Endothelial cell of umbilical vein (primary cell): ENCODE measurements at regions not wholly inside any gene's neighbourhood (a gene's known extent, or its start where the extent isn't known, plus 50 kb on each side); places are given as distances from the start of the nearest gene placed in this dataset.

ENCODE experiments used
- BruUV-seq: library from RNA; stranded (reverse); fragments of 400-500 nt; replicated peaks from 2 replicates; lab custom pipeline; 2021; lab: Mats Ljungman, UMichigan
- CTCF ChIA-PET: fragments of 300-600, 350-600 bp; sonication (Branson Sonifier 250); formaldehyde crosslinking; loops from one replicate; lab custom pipeline; 2021; ENCODE audit warnings: antibody characterized with exemption, inconsistent platforms; lab: Charles Lee
- POLR2A ChIA-PET: fragments of 300-600, 350-600 bp; sonication (Branson Sonifier 250); formaldehyde crosslinking; loops from one replicate; lab custom pipeline; 2021; ENCODE audit warnings: antibody characterized with exemption, inconsistent platforms; lab: Charles Lee
- DNase-seq: peaks from one replicate; pipeline ENCODE4 v3.0.0-alpha.2; 2011; ENCODE audit warnings: low read depth, low spot score
- FAIRE-seq: peaks from 2 replicates; lab custom pipeline; 2011; peaks lifted over from hg19 to GRCh38; lab: Jason Lieb, UNC
- H2AFZ ChIP-seq: 2 replicates; pipeline ENCODE4 v1.6.0; 2012; ENCODE audit warnings: low read depth, low read length, control low read depth, inconsistent platforms
- H3K27ac ChIP-seq: 2 replicates; pipeline ENCODE4 v1.5.1; 2011; ENCODE audit warnings: low read depth, mild to moderate bottlenecking, control low read depth, low read length, moderate library complexity; ENCODE audit not compliant: insufficient read depth
- H3K27me3 ChIP-seq, 2 experiments: 2 replicates each; pipeline versions ENCODE4 v1.6.0 to v1.6.1; 2011; ENCODE audit warnings: low read length in 2 of 2, mixed read lengths in 1 of 2; ENCODE audit not compliant: control insufficient read depth in 2 of 2, insufficient read depth in 2 of 2
- H3K36me3 ChIP-seq, 2 experiments: 2 replicates in 1 of 2; 3 replicates in 1 of 2; pipeline ENCODE4 v1.5.1; 2011; ENCODE audit warnings: low read length in 2 of 2, mild to moderate bottlenecking in 1 of 2, moderate library complexity in 1 of 2; ENCODE audit not compliant: control insufficient read depth in 2 of 2, insufficient read depth in 2 of 2; ENCODE audit errors: extremely low read depth in 1 of 2
- H3K4me1 ChIP-seq: 3 replicates; pipeline ENCODE4 v1.5.1; 2011; ENCODE audit warnings: mild to moderate bottlenecking, low read length; ENCODE audit not compliant: control insufficient read depth, insufficient read depth; ENCODE audit errors: extremely low read depth
- H3K4me2 ChIP-seq: 2 replicates; pipeline ENCODE4 v1.6.1; 2011; ENCODE audit warnings: low read length, control low read depth, mixed read lengths; ENCODE audit not compliant: insufficient read depth
- H3K4me3 ChIP-seq, 3 experiments: fragments of 200-600 bp in 1 of 3; sonication (generic), shearing (Covaris generic) in 1 of 3; replicated peaks in 1 of 3; 2 replicates each; pipeline ENCODE4 v1.5.1; 2011 to 2016; ENCODE audit warnings: control low read depth in 3 of 3, low read length in 3 of 3, mild to moderate bottlenecking in 2 of 3, inconsistent platforms in 1 of 3, low read depth in 1 of 3, moderate library complexity in 1 of 3; ENCODE audit not compliant: insufficient read depth in 1 of 3
- H3K79me2 ChIP-seq: 2 replicates; pipeline ENCODE4 v1.6.0; 2012; ENCODE audit warnings: low read length, inconsistent platforms; ENCODE audit not compliant: control insufficient read depth, insufficient read depth
- H3K9ac ChIP-seq: replicated peaks from 2 replicates; pipeline ENCODE3; 2011; ENCODE audit warnings: low read length, control low read depth; ENCODE audit not compliant: insufficient read depth; ENCODE audit errors: extremely low read depth
- H3K9me1 ChIP-seq: replicated peaks from 3 replicates; pipeline ENCODE4 v1.6.0; 2011; ENCODE audit warnings: mild to moderate bottlenecking, low read length; ENCODE audit not compliant: control insufficient read depth, insufficient read depth; ENCODE audit errors: extremely low read depth
- H3K9me3 ChIP-seq: replicated peaks from 2 replicates; pipeline ENCODE4 v1.5.1; 2012; ENCODE audit warnings: low read length, inconsistent platforms; ENCODE audit not compliant: control insufficient read depth, insufficient read depth
- H4K20me1 ChIP-seq: replicated peaks from 2 replicates; pipeline ENCODE3; 2011; ENCODE audit warnings: mild to moderate bottlenecking, low read length; ENCODE audit not compliant: control insufficient read depth, insufficient read depth; ENCODE audit errors: extremely low read depth
- EZH2 ChIP-seq: IDR thresholded peaks from 2 replicates; pipeline ENCODE4 v1.6.1; 2012; ENCODE audit warnings: borderline replicate concordance, low read depth, mild to moderate bottlenecking, moderate library complexity, low read length, inconsistent platforms; ENCODE audit not compliant: severe bottlenecking
- FOS ChIP-seq: IDR thresholded peaks from 2 replicates; pipeline ENCODE4 v1.6.1; 2011; ENCODE audit warnings: mild to moderate bottlenecking, low read length, moderate library complexity, borderline replicate concordance; ENCODE audit not compliant: insufficient read depth
- GATA2 ChIP-seq: IDR thresholded peaks from 2 replicates; pipeline ENCODE4 v1.7.0; 2011; ENCODE audit warnings: low read depth, mild to moderate bottlenecking, moderate library complexity, mixed read lengths, low read length; ENCODE audit not compliant: insufficient read length, insufficient read depth
- JUN ChIP-seq: IDR thresholded peaks from 2 replicates; pipeline ENCODE4 v1.6.1; 2011; ENCODE audit warnings: borderline replicate concordance, low read depth; ENCODE audit not compliant: insufficient read length, insufficient read depth
- MYC ChIP-seq: IDR thresholded peaks from one replicate; pipeline ENCODE4 v1.6.1; 2011; ENCODE audit warnings: mild to moderate bottlenecking, low read depth, low read length
- POLR2A ChIP-seq: IDR thresholded peaks from 2 replicates; pipeline ENCODE4 v1.6.1; 2012; ENCODE audit warnings: low read depth, mild to moderate bottlenecking, control low read depth, low read length
- POLR2AphosphoS5 ChIP-seq: IDR thresholded peaks from 2 replicates; pipeline ENCODE4 v1.6.1; 2012; ENCODE audit warnings: low read depth, mild to moderate bottlenecking, control low read depth, low read length, moderate library complexity; ENCODE audit not compliant: insufficient read depth
- dilution Hi-C: fragments of 300-500 bp; cut with MboI; formaldehyde crosslinking; loops from one replicate; pipeline ENCODE4 v1.15.0; 2019; ENCODE audit warnings: low sequenced_read_pairs; ENCODE audit not compliant: extremely low pct_ligation_motif_present
- intact Hi-C: fragments of 100-400 bp; cut with micrococcal nuclease; formaldehyde crosslinking; loops from one replicate; pipeline ENCODE4 v1.10.0; 2022
- TF ChIP-seq, protein P1 (sequence below): IDR thresholded peaks from 2 replicates; pipeline ENCODE4 v1.6.1; 2011; ENCODE audit not compliant: insufficient read depth, insufficient read length
- TF ChIP-seq, protein P2 (sequence below), 2 donors: IDR thresholded peaks; 1 replicate in 1 of 2; 2 replicates in 1 of 2; pipeline ENCODE4 v1.5.1; 2011; ENCODE audit warnings: low read length in 2 of 2, mild to moderate bottlenecking in 2 of 2, moderate library complexity in 2 of 2, control low read depth in 1 of 2, inconsistent platforms in 1 of 2, low read depth in 1 of 2; ENCODE audit not compliant: insufficient read depth in 1 of 2; ENCODE audit errors: extremely low read depth in 1 of 2

- POLR2A ChIA-PET: no interaction called here
- intact Hi-C loops (no loop called here), dilution Hi-C loops (no loop called here)
- Histone ChIP-seq H3K79me2 (no peaks in the 10 kb centered on the region), H3K27ac (no peak overlapping the region), H2AFZ (no peak overlapping the region), H3K4me3 (no peak overlapping the region), H3K27me3 (no peaks in the 10 kb centered on the region), H3K9me1 (no peaks in the 10 kb centered on the region), H3K9ac (no peak overlapping the region), H3K9me3 (no peaks in the 10 kb centered on the region), H3K4me1 (no peaks in the 10 kb centered on the region), H3K36me3 (no peaks in the 10 kb centered on the region), H4K20me1 (no peaks in the 10 kb centered on the region), H3K4me2 (no peak overlapping the region)
- no peak for DNase-seq
- no peak for FAIRE-seq
- no peak for TF ChIP-seq POLR2AphosphoS5
- no TSS peak for BruUV-seq
- CTCF ChIA-PET: interaction anchor here (1.7 kb wide), 1 partner anchor 25 kb away, joined by 4 read pairs; no protein-coding TSS in a partner anchor
These were observed 98.3 kb upstream of the FGGY start for GRCh38 chr1:59198564-59198963.

DNA sequence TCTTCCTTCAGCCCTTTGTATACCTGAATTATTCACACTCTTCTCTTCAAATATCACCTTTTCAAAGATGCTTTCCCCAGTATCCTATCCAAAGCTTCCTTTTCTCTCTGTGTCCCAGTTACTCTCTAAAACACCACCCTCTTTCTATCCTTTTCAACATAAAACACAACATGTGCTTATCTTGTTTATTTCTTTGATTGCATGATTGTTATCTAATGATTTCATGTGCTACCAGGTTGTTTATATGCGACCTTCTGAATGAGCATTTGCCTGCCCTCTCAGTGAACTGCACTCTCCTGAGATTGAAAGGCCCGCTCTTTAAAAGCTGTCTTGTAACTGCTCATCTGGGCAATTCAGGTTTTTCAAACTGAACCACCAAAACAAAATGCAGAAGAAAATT, 97.7 kb upstream of the FGGY start:
- Histone ChIP-seq H4K20me1 (no peaks in the 10 kb centered on the region), H3K9ac (no peak overlapping the region), H3K27me3 (no peaks in the 10 kb centered on the region), H3K27ac (no peak overlapping the region), H3K79me2 (no peaks in the 10 kb centered on the region), H3K4me2 (no peak overlapping the region), H3K36me3 (no peaks in the 10 kb centered on the region), H3K9me1 (no peaks in the 10 kb centered on the region), H3K9me3 (no peaks in the 10 kb centered on the region), H2AFZ (no peak overlapping the region), H3K4me1 (peaks cover 2% of the 10 kb centered on the region), H3K4me3 (no peak overlapping the region)
- no peak for DNase-seq
- dilution Hi-C loops (no loop called here), intact Hi-C loops (no loop called here)
- ChIA-PET POLR2A (no interaction called here), CTCF (interaction anchor here (1.7 kb wide), 1 partner anchor 24 kb away, joined by 4 read pairs; no protein-coding TSS in a partner anchor)
- no peak for TF ChIP-seq POLR2AphosphoS5
- TF ChIP-seq, protein P1, sequence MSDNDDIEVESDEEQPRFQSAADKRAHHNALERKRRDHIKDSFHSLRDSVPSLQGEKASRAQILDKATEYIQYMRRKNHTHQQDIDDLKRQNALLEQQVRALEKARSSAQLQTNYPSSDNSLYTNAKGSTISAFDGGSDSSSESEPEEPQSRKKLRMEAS: no peak
- TF ChIP-seq, protein P2, sequence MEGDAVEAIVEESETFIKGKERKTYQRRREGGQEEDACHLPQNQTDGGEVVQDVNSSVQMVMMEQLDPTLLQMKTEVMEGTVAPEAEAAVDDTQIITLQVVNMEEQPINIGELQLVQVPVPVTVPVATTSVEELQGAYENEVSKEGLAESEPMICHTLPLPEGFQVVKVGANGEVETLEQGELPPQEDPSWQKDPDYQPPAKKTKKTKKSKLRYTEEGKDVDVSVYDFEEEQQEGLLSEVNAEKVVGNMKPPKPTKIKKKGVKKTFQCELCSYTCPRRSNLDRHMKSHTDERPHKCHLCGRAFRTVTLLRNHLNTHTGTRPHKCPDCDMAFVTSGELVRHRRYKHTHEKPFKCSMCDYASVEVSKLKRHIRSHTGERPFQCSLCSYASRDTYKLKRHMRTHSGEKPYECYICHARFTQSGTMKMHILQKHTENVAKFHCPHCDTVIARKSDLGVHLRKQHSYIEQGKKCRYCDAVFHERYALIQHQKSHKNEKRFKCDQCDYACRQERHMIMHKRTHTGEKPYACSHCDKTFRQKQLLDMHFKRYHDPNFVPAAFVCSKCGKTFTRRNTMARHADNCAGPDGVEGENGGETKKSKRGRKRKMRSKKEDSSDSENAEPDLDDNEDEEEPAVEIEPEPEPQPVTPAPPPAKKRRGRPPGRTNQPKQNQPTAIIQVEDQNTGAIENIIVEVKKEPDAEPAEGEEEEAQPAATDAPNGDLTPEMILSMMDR (IDR thresholded peaks at IDR 0.05; ENCODE audit: extremely low read depth in 1 of 2, insufficient read depth in 1 of 2, low read depth in 1 of 2, low read length in 2 of 2): no peak
- TF ChIP-seq GATA2: no peak
- TF ChIP-seq JUN: no peak
- no peak for TF ChIP-seq EZH2
- no peak for TF ChIP-seq MYC
- TF ChIP-seq POLR2A: no peak
- TF ChIP-seq FOS: no peak
- no TSS peak for BruUV-seq
- no peak for FAIRE-seq
